ENCODE measurements at regions not wholly inside any gene's neighbourhood (a gene's known extent, or its start where the extent isn't known, plus 50 kb on each side); places are given as distances from the start of the nearest gene placed in this dataset.
"Not testable (repeated sequence)": the region's sequence is repeated elsewhere in the genome, so short reads cannot be mapped to it uniquely, and the experiment has no call there.

GRCh38 chr4:110424144-110424543, 51.8 kb upstream of the ENPEP start:
- no peak for DNase-seq

GRCh38 chr4:110418641-110419040, 57.3 kb upstream of the ENPEP start:
- DNase-seq = no peak

DNA sequence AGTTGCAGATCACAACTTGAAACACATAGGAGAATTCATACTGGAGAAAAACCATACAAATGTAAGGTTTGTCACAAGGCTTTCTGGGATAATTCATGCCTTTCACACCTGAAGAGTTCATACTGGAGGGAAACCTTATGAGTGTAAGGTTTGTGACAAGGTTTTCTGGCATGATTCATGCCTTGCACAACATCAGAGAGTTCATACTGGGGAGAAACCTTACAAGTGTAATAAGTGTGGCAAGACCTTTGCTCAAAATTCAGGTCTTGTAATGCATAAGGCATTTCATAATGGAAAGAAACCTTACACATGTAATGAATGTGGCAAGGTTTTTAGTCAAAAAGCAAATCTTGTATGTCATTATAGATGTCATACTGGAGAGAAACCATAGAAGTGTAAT, 58.8 kb upstream of the ENPEP start:
- DNase-seq = no peak

DNA sequence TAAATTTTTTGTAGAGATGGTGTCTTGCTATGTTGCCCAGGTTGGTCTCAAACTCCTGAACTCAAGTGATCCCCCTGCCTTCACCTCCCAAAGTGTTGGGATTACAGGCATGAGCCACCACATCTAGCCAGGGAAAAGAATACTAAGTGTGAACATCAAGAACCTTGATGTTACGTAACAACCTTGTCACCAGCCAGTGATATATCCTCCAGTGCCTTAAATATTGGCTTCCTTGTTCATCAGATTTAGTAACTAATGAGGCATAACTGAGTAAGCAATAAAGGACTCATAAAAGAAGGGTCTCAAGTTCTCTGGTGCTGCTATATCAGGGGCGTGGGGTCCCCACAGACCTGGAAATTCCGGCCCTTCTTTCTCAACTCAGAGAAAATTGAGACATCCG, 60.5 kb upstream of the ENPEP start:
- no peak for DNase-seq

- no peak for DNase-seq
These were observed 60.9 kb upstream of the ENPEP start for GRCh38 chr4:110415041-110415440.

- peak; percentile 45 for DNase-seq
These were observed 61.4 kb upstream of the ENPEP start for GRCh38 chr4:110414561-110414920.

DNA sequence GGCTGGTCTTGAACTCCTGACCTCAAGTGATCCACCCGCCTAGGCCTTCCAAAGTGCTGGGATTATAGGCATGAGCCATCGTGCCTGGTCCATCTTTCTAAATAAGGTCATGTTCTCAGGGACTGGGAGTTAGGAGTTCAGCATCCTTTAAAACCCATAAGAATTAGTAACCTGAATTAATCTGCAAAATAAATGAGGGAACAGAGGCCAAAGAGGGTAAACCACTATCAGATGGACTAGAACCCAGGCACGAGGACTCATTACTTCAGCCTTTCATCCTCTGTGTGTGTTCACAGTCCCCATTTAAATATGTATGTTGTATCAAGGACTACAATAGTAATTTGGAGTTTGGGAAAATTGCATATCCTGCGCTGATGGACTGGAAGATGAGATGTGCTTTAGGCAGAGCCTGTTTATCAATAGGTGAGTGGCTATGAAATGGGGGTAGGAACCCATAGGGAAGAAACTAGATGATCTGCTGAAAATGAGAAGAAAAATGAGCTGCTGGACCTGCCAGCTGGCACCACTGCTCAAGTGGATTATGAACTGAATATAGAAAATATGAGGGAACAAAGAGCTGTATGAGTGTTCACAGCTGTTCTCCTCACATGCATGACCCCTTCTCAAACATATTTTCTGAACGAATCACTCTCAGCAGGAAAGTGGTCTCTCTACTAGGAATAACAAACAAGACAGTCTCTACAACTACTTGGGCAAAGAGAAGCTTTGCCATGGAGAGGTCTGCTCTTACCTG, 62.0 kb upstream of the ENPEP start:
- peak; percentile 86 for DNase-seq

DNA sequence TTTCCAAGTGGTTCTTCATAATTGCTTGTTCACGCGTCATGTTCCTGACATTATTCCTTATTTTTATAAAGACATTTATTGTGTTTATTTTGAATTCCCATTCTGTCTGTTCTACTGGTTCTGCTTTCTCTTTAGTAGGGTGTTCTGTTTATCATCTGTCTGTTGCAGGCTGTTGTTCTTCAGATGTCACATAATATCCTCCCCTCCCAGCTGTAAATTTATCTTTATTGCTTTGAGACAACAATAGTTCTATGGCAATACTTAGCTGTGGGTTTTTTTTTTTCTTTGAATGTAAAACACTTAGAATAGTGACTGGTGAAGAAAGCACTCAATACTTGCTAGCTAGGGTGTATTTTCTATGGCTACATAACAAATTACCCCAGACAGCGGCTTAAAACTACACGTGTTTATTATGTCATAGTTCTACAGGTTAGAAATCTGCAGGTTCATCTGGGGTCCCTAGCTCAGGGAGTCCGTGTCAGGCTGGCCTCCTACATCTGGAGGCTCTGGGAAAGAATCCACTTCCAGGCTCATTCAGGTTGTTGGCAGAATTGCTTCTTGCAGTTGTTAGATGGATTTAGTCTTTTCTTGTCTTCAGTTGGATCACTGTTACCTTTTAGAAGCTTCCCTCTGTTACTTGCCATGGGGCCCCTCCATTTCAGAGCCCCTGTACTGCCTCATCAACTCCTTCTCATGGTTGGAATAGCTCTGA, 63.4 kb upstream of the ENPEP start:
- no peak for DNase-seq

DNA sequence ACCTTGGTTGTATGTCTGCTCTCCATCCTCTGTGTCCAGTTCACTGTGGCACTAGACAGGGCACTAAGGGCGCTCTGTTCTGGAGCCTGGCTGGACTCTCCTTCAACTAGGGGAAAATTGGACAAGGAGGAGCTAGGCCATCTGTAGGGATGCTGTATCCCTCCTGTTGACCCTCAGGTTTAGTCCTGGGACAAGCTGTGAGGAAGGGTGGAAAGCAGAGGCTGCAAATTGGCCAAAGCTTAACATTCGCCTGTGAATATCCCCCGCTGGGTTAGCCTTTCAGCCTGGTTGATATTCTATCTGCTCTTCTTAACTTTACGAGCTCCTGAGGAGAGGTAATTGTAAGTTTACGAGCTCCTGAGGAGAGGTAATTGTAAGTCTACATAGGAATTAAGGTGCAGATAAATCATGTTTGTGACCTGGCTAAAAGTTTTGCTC, 64.4 kb upstream of the ENPEP start:
- no peak for DNase-seq

- DNase-seq = not testable (repeated sequence)
These were observed 64.9 kb upstream of the ENPEP start for GRCh38 chr4:110410853-110411573.

- no peak for DNase-seq
These were observed 75.9 kb upstream of the ENPEP start for GRCh38 chr4:110400086-110400485.

- DNase-seq = not testable (repeated sequence)
These were observed 76.9 kb upstream of the ENPEP start for GRCh38 chr4:110399046-110399445.

DNA sequence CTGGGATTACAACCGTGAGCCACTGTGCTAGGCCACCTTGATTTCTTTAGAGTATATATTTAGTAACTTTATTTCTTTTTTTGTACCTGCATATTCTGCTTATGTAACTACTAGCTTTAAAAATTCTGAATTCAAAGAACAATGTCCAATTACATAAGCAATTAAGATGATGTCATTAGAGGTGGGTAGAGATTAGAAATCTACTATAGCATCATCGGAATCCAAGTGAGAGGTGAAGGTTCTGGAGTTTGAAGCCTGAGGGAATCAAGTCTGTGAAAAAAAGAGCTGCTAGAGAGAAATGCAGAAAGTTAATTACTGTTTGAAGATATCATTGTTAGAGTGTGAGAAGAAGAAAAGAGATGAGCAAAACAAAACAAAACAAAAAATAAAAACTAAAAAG, 79.0 kb upstream of the ENPEP start:
- no peak for DNase-seq

DNA sequence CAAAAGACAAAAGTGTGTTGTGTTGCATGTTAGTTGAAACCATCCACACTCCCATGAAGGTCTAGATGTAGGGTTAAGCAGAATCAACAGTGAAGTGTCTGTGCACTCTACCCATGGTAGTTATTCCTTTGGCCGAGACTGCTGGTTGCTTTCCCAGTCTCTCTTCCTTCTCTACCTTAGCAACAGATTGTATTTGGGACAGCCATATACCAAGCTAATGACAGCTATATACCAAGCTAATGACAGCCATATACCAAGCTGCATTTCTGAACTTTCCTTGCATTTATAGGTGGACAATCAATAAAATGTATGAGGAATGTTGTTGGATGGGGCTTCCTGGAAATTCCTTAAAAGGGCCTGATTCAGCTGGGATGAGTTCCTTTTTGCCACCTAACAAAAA, 80.5 kb upstream of the ENPEP start:
- DNase-seq = no peak

DNA sequence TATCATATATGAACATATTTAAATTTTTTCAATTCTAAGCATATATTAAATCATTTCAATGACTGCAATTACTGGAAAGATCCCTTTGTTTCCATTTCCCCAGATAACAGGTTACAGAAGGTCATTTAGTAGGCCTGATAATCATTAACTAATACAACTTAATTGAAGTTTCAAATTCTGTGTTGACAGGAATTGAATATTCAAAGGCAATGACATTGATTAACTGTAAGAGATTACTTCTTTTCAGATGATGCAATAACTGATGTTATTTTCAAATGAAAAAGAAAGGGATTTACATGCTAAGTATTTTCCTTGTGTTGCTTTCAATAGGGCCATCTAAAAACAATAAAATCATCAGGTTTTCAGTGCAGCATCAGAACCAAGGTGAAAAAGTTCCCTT, 81.1 kb upstream of the ENPEP start:
- DNase-seq = no peak

DNA sequence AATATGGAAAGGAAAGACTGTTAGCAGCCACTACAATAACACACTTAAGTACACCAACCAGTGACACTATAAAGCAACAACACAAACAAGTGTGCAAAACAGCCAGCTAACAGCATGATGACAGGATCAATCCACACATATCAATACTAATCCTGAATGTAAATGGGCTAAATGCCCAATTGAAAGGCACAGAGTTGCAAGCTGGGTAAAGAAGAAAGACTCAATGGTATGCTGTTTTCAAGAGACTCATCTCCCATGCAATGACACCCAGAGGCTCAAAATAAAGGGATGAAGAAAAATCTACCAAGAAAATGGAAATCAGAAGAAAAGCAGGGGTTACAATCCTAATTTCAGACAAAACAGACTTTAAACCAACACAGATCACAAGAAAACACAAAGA, 94.2 kb upstream of the ENPEP start:
- no peak for DNase-seq

DNA sequence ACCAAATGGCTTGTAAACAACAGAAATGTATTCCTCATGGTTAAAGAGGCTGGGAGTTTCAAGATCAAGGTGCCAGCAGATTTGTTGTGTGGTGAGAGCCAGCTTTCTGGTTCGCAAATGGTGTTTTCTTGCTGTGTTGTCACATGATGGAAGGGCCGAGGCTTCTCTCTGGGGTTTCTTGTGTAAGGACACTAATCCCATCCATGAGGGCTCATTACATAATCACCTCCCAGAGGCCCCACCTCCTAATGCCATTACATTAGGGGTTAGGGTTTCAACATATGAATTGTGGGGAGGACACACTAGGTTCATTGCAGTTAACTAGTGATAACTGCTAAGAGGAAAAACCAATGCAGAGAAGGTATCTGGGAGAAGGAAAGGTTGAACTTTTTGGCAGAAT, 103.5 kb upstream of the ENPEP start:
- DNase-seq = no peak

DNA sequence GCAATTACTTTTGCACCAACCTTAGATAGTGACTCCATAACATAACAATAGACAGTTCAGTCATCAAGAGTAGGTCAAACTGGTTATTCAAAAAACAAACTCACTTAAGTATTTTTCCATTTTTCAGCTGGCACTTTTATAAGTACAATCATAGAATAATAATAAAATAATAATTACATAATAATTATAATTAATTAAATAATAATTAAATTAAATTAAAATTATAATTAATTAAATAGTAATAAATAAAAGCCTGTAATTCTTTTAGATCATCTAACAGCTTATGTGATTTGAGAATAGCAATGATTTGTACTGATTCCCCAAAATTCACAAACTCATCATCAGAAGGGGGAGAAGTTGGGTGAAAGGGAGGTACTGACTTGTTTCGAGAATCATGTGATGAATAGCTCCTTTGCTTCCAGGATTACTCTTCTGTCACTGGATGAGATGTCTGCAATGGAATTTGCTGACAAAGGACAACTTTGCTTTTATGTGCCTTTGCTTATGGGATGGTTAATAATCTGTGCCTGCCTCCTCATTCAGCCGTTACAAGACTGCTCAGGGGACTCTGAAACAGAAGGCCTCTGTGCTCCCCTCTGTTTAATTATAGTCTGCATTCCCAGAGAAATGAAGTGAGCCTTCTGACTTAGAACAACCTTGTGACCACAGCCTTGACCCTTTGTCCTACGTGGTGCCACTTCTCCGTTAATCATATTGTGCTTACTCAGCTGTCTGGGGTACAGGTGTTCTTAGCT, 104.8 kb upstream of the ENPEP start:
- DNase-seq = no peak

DNA sequence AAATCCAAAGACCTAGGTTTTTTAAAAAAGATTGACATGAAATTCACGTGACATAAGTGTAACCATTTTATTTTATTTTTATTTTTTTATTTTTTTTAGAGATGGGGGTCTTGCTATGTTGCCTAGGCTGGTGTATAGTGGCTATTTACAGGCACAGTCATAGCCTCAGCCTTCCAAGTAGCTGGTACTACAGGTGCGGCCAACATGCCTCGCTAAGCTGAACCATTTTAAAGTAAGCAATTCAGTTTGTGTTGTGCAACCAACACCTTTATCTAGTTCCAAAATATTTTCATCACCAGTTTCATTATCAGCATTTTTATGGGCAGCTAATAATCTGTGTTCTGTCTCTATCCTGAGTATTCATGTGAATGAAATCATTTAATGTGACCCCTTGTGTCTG, 107.5 kb upstream of the ENPEP start:
- no peak for DNase-seq

DNA sequence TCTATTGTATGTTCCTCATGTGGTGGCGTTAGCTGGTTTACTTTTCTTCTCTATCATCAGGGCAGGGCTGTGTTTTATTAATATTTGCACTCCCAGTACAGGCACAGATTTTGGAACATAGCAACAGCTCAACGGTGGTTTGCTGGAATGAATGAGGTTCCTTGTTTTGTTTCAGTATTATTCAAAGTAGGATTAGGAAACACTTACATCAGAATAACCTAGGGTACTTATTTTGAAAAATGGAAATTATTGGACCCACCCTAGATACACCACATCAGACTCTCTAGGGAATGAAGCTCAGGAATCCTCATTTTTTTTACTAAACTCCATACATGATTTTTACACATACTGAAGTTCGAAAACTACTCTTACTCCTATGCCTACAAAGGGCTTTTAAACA, 108.8 kb upstream of the ENPEP start:
- DNase-seq = no peak

- DNase-seq = no peak
These were observed 110.2 kb upstream of the ENPEP start for GRCh38 chr4:110365761-110366160.

GRCh38 chr4:110364911-110365520, 110.9 kb upstream of the ENPEP start:
- peak; percentile 58 for DNase-seq

DNA sequence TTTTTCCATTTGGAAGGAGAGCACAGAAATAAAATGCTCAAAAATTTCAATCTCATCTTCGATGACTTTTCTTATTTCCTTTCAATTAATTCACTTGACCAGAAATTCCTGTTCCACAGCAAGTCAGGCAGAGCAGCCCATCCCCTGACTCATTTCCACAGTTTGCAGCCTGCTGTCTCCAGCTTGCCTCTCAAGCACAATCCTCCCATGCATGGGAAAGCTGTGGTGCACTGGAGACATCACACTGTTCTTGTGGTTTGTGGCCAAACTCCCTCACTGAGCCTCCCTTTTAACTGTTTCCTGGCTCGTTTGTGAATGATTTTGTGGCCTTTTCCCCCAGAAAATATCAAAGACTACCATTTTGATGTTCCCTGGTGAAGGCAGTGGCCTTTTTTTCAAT, 114.0 kb upstream of the ENPEP start:
- DNase-seq = peak; percentile 69
